COLO668 (cell line): ENCODE measurements at regions not wholly inside any gene's neighbourhood (a gene's known extent, or its start where the extent isn't known, plus 50 kb on each side); places are given as distances from the start of the nearest gene placed in this dataset.
"Not testable (repeated sequence)": the region's sequence is repeated elsewhere in the genome, so short reads cannot be mapped to it uniquely, and the experiment has no call there.

ENCODE experiments used
- DNase-seq: peaks from one replicate; lab custom pipeline; 2025; ENCODE audit not compliant: unreplicated experiment; lab: John Stamatoyannopoulos, UW

DNA sequence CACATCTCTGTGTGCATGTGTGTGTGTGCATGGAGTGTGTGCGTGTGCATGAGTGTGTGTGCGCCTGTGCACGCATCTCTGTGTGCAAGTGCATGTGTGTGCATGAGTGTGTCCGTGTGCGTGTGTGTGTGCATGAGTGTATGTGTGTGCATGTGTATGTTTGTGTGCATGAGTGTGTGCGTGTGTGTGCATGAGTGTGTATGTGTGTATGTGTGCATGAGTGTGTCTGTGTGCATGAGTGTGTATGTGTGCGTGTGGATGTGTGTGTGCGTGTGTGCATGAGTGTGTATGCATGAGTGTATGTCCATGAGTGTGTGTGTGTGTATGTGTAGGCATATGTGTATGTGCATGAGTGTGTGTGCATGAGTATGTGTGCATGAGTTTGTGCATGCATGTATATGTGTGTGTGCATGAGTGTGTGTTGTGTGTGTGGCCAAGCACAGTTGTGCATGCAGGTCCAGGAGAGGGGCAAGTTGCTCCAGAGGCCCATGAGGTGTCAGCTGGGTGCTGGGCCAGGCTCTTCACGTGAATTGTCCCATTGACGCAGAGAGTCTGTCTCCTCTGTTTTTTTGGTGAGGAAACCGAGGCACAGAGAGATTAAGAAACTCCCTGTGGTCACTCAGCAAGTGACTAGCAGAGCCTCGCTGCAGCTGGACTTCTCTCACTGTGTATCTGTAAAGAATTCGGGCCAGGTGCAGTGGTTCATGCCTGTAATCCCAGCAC lies 75.5 kb downstream of the ASB1 start:
- DNase-seq = no peak

DNA sequence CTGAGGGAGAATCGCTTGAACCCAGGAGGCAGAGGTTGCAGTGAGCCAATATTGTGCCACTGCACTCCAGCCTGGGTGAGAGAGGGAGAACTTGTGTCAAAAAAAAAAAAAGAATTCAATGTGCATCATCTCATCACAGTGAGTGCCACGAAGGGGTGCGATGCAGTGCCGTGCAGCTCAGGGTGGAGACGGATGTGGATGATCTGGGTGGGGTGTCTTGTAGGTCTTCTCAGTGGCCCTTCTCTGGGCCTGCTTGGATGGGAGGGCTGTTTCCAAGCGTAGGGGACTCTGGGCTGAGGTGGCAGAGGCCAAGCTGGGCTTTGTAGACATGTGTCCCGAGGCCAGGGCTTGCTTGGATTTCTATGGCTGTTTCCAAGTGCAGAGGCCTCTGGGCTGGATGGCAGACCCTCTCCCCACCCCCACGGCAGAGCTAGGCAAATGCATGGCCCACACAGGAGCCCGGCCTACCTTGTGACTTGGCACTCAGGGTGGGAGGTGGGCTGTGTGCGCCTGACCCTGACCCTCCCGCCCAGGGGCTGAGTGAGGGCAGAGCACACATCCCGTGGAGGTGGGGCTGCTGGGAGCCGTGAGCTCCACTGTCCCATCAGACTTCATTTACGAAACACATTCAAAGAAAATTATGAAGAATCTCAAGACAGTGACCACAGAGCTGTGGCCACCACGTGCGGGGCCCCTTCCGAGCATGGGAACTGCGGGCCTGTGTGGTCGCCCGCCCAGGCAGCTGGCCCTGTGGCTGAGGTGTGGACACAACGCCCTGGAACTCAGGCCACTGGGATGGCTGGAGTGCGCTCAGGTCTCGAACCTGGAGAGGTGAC lies 76.4 kb downstream of the ASB1 start:
- no peak for DNase-seq

DNA sequence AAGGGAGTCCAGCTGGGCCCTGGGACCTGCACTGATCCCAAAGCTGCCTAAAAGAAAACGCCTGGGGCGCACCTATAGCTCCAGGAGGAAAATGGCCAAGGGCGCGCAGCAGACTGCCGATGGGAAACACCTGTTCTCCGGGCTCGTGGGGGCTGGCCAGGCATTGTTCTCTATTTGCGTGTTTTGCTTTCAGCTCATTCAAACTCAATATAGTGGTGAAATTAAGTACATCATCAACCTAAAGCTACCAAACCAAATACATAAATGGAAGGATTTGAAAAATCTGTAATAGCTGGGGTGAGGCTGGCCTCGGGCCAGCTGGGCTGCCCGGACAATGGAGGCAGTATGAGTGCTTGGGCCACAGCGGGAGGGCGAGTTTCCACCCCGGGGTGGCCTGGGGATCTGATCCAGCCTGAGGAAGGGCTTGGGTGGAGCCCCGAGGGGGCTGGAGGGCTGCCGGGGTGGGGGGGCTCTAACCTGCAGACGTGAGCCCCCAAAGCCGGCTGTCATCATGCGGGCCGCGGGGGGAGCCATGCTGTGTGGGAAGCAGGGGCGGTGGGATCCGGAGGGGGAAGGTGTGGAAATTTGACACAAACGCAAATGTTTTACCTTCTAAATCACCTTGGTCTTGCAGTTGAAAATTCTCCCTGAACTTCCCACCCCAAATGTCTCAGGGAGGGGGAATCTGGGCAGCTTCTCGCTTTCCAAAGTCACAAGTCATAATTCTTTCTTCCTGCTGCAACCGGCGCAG lies 77.6 kb downstream of the ASB1 start:
- DNase-seq = peak; percentile 85

DNA sequence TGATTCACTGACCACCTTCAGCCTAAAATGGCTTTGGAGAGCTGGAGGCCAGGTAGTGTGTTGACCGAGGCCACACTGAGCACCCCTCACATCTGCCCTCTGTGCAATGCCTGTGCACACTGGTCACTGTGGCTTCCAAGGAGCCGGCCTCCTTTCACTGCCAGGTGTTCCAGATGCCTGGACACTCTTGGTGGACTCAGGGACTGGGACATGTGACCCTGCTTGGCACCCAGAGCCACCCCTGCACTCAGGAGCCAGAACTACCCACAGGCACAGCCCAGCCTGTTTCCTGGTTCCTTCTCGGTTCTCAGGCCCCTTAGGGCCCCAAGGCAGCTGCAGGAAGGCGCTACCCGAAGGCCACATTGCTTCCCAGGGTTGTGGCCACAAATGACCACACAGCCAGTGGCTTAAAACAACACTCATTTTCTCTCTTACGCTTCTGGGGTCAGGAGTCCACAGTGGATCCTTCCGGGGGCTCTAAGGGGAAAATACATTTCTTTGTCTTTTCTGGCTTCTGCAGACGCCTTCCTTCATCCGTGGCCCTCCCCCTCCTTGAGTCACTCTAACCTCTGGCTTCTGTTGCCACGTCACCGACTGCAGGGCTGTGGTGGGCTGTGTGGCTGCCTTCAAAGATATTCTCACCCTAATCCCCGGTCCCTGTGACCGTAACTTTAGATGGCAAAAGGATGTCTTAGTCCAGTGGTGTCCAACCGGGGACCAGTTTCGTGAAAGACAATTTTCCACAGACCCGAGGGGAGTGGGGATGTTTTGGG lies 78.6 kb downstream of the ASB1 start:
- peak; percentile 31 for DNase-seq

DNA sequence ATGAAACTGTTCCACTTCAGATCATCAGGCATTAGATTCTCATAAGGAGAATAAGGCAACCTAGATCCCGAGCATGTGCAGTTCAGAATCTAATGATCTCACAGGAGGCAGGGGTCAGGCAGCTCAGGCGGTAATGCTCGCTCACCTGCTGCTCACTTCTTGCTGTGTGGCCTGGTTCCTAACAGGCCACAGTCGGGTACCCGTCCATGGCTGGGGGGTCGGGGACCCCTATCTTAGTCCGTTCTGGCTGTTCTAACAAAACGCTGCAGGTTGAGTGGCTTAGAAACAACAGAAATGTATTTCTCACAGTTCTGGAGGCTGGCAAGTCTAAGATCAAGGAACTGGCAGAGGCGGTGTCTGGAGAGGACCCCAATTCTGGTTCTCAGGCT lies 79.2 kb downstream of the ASB1 start:
- DNase-seq = no peak

DNA sequence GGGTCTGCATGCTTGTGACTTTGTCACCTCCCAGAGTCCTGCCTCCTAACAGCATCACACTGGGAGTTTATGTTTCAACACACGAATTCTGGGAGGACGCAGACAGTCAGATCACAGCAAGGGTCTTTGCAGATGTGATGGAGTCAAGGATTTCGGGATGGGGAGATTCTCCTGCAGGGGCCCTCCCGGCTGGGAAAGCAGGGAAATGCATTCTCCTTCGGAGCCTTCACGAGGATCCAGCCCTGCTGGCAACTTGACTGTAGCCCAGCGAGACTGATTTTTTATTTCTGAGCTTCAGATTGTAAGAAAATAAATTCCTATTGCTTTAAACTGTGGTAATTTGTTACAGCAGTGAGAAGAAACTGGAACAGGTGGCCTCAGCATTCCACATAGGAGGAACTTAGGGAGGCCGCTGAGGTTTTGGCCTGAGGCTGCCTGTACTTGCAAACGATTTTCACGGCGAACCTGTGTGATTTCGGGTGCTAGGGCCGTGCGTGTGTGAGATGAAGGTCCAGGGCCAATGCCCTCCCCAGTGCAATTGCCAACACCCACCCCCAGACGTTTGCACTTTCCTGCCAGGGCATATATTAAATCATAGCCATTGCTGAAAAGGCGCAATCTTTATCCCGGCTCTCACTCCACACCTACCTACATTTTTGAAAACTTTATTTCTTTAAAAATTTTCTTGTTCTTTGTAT lies 79.8 kb downstream of the ASB1 start:
- DNase-seq = no peak

DNA sequence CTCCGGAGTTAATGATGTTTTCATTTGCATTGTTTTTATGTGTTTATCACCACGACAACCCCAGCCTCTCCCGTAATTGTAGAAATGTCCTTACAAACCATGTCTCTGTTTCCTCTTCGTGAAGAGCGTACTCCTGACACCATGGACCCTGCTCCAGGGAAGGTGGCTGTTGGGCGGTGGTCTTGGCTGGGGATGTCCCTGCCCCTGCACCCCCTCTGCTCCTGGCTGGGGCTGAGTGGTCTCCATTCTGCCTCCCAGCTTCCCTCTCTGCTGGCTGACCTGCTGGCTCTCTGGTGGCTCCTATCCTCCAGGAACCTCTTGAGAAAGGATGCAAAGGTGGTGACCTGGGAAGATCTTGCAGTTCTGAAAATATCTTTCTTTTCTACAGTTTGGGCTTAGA lies 81.1 kb downstream of the ASB1 start:
- no peak for DNase-seq

DNA sequence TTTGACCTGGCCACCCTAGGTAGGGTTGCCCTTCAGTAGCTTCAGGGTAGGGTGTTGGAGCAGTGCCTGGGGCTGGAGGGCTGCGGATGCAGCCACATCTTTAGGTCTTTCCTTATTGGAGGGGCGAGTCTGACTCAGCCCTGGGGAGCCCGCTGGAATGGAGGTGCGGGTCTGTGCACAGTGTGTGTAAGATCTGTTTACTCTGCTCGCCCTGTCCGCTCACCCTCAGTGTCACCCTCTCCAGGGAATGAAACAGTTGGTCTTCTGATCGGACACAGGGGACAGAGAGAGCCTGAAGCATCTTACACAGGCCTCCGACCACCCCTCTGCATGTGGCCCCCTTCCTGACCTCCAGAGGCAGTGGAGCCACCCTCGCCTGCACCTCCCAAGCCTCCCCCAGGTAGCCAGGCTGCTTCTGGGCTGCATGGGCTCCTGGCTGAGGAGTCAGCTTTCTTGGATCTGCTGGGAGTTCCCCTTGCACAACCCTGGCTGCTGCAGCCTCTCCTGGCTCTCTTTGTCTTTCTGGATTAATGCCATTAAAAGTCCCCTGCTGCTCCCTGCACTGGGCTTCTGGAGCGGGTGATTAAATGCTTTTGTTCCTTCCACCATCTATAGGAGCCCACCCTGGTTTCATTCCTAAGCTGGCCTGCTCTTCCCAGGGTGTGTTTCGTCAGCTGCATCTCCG lies 82.6 kb downstream of the ASB1 start:
- no peak for DNase-seq

DNA sequence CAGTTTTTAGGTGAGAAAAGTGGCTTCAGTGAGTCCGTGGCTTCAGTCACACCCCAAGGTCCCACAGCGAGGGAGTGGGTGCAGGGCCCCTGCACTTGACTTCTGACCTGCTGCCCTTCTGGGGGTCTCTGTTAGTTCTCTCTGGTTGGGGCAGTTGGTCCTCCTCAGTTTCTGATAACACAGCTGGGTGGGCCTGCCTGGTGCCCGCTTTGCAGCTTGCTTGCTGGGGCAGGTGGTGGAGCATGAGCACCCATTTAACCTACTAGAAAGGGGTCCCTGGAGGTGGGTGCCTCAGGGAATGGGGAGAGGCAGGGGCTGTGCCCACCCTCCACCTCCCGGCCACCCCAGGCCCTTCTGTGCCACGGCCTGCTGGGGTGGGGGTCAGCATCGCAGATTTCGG lies 83.2 kb downstream of the ASB1 start:
- DNase-seq = no peak

DNA sequence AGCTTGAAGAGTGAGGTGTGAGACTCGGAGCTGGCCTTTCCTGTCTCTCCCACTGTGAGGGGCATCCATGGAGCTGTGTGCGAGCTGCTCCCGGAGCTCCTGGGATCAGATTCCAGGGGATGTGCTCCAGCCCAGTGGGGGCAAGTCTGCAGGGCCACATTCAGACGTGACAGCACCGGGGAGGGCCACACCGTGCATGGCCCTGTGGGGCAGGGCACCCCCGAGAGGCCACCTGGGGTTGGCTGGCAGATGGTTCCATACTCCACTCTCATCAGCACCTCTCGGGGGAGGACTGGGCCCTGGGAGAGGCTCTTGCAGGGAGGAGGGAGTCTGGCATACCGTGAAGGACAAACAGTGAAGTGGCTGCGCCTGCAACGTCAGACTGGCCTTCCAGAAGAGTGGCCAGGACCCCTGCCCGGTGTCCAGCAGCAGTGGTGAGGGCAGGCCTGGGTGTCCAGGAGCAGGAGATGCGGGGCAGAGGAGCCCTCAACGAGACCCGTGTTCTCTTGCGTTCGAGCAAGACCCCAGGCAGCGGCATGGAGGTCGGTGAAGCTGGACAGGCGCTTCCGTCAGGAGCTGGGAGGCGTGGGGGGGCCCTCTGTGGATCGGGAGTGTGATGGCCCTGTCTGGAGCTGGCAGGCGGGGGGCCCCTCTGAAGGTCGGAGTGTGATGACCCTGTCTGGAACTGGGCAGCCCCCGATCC lies 84.3 kb downstream of the ASB1 start:
- DNase-seq = peak; percentile 23

DNA sequence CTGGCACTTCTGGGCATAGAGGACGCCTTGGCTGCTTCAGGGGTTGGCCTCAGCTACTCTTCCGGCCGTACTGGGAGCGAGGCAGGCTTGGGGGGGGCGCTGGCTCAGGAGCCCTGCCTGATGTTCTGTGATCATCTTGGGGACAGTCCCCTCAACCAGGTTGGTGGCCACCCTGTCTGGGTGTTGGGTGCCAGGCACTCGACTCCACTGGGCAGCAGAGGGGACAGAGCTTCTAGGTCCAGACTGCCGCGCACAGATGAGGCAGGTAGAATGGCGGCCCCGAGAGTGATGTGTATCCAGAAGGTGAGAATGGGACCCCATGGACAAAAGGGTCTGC lies 84.9 kb downstream of the ASB1 start:
- no peak for DNase-seq

DNA sequence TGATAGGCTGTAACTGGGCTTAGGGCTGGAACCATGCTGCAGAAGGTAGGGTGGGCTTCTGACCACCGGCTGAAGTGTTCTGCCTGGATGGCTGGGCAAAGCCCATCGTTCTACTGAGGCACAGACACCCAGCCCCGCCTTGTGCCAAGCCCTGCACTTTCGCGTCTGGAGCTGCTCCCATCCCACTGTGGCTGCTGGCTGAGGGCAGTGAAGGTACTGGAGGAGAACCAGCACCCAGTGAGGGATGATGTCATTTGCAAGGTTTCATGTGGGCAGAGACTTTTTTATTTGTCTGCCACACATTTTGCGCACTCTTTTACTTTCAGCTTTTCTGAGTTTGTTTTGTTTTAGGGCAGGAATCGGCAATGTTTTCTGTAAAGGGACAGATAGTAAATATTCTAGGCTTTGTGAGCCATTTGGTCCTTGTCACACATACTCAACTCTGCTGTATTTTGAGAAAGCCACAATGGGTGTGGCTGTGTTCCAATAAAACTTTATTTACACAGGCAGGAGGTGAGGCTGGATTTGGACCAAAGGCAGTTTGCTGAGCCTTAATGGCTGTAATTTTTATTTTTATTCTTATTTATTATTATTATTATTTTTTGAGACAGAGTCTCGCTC lies 85.6 kb downstream of the ASB1 start:
- DNase-seq = no peak

DNA sequence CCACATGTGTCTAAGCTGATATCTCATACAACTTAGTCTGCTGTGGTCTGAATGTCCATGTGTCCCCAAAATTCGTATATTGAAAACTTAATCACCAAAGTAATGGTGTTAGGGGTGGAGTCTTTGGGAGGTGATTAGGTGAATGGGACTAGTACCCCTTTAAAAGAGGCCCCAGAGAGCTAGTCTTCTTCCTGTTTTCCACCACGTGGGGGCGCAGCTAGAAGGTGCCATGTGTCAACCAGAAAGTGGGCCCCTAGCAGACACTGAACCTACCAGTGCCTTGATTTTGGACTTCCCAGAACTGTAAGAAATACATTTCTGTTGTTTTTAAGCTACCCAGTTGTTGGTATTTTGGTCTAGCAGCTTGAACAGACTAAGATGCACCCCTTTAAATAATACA lies 86.6 kb downstream of the ASB1 start:
- peak; percentile 66 for DNase-seq

DNA sequence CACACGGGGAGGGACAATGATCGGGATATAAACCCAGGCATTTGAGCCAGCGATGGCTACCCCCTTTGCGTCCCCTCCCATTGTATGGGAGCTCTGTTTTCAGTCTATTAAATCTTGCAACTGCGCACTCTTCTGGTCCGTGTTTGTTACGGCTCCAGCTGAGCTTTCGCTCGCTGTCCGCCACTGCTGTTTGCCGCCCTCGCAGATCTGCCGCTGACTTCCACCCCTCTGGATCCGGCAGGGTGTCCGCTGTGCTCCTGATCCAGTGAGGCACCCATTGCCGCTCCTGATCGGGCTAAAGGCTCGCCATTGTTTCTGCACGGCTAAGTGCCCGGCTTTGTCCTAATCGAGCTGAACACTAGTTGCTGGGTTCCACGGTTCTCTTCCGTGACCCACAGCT lies 87.3 kb downstream of the ASB1 start:
- not testable (repeated sequence) for DNase-seq

DNA sequence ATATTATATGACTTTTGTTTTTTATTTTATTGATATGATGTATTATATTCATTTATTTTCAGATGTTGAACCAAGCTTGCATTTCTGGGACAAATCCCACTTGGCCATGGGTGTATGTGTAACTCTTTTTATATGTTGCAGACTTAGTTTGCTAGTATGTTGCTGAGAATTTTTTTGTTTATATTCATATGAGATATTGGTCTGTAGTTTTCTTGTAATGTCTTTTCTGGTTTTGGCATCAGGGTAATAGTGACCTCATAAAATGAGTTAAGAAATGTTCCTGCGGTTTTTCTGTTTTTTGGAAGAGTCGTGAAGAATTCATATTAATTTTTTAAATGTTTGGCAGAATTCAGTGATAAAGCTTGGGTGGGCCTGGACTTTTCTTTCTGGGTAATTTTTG lies 88.7 kb downstream of the ASB1 start:
- no peak for DNase-seq

DNA sequence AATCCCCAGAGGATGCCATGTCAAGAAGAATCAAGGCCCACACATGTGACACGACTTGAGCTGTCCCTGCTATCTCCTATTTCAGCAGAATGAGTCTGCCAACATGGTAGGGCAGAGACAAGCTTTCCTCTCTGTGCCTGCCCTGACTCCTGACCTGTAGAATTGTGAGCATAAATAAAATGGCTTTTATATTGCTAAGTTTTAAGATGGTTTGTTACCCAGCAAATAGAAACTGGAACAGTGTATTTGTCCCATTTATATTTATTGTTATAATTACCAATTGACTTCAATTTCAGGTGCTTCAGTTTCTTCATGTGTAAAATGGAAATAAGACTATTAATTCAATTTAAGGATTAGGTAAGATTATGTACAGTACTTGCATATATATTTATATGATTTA lies 90.5 kb downstream of the ASB1 start:
- DNase-seq = no peak

DNA sequence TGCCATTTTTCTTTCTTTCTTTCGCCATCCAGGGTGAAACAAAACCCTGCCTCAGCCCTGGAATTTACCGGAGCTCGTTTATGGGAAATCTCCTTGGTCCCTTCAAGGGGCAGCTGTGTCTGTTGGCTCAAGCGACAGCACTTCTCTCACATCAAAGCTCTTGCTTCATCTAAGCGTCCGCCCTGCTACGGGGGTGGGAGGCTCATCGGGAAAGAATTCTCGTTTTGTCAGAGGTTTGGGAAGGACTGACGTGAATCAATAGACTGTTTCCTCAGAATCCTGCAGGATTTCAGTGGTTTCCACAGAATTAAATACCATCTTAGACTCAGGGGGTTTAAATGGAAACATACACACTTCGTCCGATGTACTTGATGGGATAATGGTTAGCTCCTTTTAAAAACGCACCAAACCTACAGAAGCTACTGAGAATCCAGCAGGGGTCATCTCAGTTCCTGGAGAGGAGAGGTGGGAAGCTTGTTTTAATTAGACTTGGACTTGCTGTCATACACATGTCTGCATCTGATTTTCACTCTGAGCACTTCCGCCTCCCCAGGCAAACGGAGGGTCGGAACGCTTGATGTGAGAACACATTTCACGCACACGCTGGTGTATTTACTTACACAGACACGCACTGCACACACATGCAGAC lies 91.6 kb downstream of the ASB1 start:
- DNase-seq = no peak

DNA sequence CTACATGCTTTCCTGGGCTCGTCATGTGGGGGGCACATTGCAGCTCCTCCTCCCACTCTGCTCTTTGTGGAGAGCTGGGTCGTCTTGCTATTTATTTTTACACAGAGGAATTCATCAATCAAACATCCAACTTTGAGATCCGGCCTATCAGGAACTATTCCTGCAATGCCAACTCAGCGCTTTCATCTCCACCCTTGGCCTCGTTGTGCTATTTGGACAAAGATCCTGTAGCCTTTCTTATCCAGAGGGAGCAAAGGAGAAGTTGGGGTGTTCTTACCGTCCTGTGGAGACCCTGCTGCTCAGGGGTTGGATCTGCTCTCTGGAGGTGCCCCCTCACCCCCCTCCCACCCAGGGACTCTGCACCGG lies 92.1 kb downstream of the ASB1 start:
- no peak for DNase-seq
